ENCODE measurements at regions not wholly inside any gene's neighbourhood (a gene's known extent, or its start where the extent isn't known, plus 50 kb on each side); places are given as distances from the start of the nearest gene placed in this dataset.

DNA sequence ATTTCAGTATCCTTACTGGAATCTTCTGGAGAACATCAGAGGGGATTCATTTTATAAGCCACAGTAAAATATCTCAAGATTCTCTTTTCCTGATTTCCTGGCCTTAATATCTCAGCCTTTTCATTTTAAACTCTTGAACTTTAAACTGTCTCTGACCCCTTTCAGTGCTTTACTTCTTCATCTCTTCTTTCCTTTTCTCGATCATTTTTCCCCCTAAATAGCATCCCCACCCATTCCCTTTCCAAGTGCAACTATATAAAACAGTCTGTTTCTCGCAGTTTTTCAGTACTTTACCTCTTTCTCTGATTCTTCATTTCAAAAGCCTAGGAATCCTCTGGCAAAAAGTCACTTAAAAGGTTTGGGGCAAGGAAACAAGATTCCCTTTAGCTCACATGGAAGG, 80.5 kb downstream of the PALM2AKAP2 start:
- TF ChIP-seq, protein P1, sequence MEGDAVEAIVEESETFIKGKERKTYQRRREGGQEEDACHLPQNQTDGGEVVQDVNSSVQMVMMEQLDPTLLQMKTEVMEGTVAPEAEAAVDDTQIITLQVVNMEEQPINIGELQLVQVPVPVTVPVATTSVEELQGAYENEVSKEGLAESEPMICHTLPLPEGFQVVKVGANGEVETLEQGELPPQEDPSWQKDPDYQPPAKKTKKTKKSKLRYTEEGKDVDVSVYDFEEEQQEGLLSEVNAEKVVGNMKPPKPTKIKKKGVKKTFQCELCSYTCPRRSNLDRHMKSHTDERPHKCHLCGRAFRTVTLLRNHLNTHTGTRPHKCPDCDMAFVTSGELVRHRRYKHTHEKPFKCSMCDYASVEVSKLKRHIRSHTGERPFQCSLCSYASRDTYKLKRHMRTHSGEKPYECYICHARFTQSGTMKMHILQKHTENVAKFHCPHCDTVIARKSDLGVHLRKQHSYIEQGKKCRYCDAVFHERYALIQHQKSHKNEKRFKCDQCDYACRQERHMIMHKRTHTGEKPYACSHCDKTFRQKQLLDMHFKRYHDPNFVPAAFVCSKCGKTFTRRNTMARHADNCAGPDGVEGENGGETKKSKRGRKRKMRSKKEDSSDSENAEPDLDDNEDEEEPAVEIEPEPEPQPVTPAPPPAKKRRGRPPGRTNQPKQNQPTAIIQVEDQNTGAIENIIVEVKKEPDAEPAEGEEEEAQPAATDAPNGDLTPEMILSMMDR (conservative IDR thresholded peaks at IDR 0.05; ENCODE audit: low read depth, low read length): no peak
- TF ChIP-seq POLR2A (IDR thresholded peaks at IDR 0.05; ENCODE audit: low read depth, low read length) (no peak), SMC3 (IDR thresholded peaks at IDR 0.05; ENCODE audit: low read depth, low read length) (no peak), RFX5 (IDR thresholded peaks at IDR 0.05; ENCODE audit: low read depth, low read length) (no peak)
- TF ChIP-seq, protein P2, sequence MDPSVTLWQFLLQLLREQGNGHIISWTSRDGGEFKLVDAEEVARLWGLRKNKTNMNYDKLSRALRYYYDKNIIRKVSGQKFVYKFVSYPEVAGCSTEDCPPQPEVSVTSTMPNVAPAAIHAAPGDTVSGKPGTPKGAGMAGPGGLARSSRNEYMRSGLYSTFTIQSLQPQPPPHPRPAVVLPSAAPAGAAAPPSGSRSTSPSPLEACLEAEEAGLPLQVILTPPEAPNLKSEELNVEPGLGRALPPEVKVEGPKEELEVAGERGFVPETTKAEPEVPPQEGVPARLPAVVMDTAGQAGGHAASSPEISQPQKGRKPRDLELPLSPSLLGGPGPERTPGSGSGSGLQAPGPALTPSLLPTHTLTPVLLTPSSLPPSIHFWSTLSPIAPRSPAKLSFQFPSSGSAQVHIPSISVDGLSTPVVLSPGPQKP (IDR thresholded peaks at IDR 0.05; ENCODE audit: borderline replicate concordance, low read depth, low read length): no peak
- TF ChIP-seq, protein P3, sequence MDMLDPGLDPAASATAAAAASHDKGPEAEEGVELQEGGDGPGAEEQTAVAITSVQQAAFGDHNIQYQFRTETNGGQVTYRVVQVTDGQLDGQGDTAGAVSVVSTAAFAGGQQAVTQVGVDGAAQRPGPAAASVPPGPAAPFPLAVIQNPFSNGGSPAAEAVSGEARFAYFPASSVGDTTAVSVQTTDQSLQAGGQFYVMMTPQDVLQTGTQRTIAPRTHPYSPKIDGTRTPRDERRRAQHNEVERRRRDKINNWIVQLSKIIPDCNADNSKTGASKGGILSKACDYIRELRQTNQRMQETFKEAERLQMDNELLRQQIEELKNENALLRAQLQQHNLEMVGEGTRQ (IDR thresholded peaks at IDR 0.05; ENCODE audit: low read depth, low read length): no peak

Measured in IMR-90 (cell line).